ENCODE measurements at regions not wholly inside any gene's neighbourhood (a gene's known extent, or its start where the extent isn't known, plus 50 kb on each side); places are given as distances from the start of the nearest gene placed in this dataset.

GRCh38 chr14:22699801-22700564 lies 55.8 kb upstream of the OR6J1 start:
- Mint-ChIP-seq H3K36me3 (ENCODE audit: insufficient read depth) (no peaks in the 10 kb centered on the region), H3K27ac (no peak overlapping the region), H3K4me1 (ENCODE audit: low read depth in 2 of 2) (no peaks in the 10 kb centered on the region), H3K4me3 (no peak overlapping the region), H3K27me3 (peaks cover 53 to 61% of the 10 kb centered on the region in 2 donors), H3K9me3 (no peaks in the 10 kb centered on the region)
- DNase-seq, result no peak
- no peak for ATAC-seq (replicated peaks)

DNA sequence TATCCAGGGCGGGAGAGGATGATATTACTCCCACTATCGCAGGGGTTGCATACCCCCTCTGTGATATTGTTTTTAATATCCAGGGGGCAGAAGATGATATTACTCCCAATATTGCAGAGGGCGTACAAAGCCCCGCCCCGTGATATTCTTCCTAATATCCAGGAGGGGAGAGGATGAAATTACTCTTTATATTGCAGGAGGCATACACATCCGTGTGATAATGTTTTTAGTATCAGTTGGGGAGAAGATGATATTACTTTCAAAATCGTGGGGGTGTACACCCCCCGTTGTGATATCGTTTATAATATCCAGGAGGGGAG lies 52.9 kb upstream of the OXA1L start:
- no peak for ATAC-seq (replicated peaks)
- H3K27ac Mint-ChIP-seq, result peak overlapping the region in 1 of 2 donors; percentile 49
- peaks cover 45 to 60% of the 10 kb centered on the region in 2 donors for H3K27me3 Mint-ChIP-seq

DNA sequence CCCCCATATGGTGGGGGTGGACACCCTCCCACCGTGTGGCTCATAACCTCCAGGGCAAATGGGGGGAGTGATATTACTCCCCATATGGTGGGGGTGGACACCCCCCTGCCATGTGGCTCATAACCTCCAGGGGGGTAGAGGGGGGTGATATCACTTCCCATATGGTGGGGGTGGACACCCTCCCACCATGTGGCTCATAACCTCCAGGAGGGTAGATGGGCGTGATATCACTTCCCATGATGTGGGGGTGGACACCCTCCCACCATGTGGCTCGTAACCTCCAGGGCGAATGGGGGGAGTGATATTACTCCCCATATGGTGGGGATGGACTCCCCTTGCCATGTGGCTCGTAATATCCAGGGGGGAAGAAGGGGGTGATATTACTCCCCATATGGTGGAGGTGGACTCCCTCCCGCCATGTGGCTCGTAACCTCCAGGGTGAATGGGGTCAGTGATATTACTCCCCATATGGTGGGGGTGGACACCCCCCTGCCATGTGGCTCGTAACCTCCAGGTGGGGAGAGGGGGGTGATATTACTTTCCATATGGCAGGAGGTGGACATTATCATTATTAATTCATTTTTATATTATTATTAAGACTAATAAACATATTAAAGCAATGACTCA lies 51.2 kb upstream of the OXA1L start:
- Mint-ChIP-seq H3K36me3 (ENCODE audit: insufficient read depth) (peaks cover 4% of the 10 kb centered on the region), H3K4me1 (ENCODE audit: low read depth in 2 of 2) (peaks cover 9 to 10% of the 10 kb centered on the region in 2 donors), H3K27me3 (peaks cover 34 to 43% of the 10 kb centered on the region in 2 donors), H3K9me3 (no peaks in the 10 kb centered on the region), H3K27ac (no peak overlapping the region), H3K4me3 (no peak overlapping the region)
- DNase-seq (no peak), ATAC-seq (replicated peaks) (no peak)

More for the DNA sequence above, 52.9 kb upstream of the OXA1L start:
- no peaks in the 10 kb centered on the region for H3K9me3 Mint-ChIP-seq
- peak overlapping the region; percentile 75 to 82 for H3K4me3 Mint-ChIP-seq
- H3K4me1 Mint-ChIP-seq (ENCODE audit: low read depth in 2 of 2), result peaks cover 9 to 10% of the 10 kb centered on the region in 2 donors
- H3K36me3 Mint-ChIP-seq (ENCODE audit: insufficient read depth), result no peaks in the 10 kb centered on the region
- no peak for DNase-seq

DNA sequence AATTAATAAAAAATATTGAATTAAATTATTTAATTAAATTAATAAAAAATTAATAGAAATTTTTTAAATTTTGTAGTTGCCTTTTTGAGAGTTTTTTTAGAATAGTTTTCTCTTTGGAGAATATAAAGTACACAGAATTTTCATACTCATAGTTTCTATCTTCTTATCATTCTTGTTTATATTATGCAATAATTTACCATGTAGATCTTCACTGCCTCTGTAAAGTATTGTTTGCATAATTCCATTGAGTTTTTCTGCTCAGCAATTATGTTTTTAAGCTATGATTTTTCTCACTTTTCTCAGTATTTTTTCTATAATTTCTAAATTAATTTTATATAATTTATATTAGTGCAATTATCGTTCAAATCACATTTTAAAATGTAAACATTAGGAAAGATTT lies 50.6 kb upstream of the OXA1L start:
- Mint-ChIP-seq H3K4me1 (ENCODE audit: low read depth in 2 of 2) (peaks cover 9 to 10% of the 10 kb centered on the region in 2 donors), H3K27me3 (peaks cover 28 to 37% of the 10 kb centered on the region in 2 donors), H3K27ac (no peak overlapping the region), H3K9me3 (no peaks in the 10 kb centered on the region), H3K36me3 (ENCODE audit: insufficient read depth) (peaks cover 4% of the 10 kb centered on the region), H3K4me3 (no peak overlapping the region)
- no peak for DNase-seq
- ATAC-seq (replicated peaks), result no peak
